Smooth muscle cell (in vitro differentiated cells): ENCODE measurements at regions not wholly inside any gene's neighbourhood (a gene's known extent, or its start where the extent isn't known, plus 50 kb on each side); places are given as distances from the start of the nearest gene placed in this dataset.

Experiments
- DNase-seq: peaks from one replicate; lab custom pipeline; 2025; ENCODE audit not compliant: unreplicated experiment; lab: John Stamatoyannopoulos, UW
- H2AFZ ChIP-seq: fragments of 200-600 bp; sonication (generic); 2 replicates; pipeline ENCODE4 v1.6.0; 2016; ENCODE audit warnings: antibody characterized with exemption, low read depth, mild to moderate bottlenecking
- H3F3A ChIP-seq: fragments of 200-600 bp; sonication (generic); 2 replicates; pipeline ENCODE4 v1.6.0; 2017; ENCODE audit warnings: antibody characterized with exemption, low read depth
- H3K27ac ChIP-seq: fragments of 200-600 bp; sonication (generic); 2 replicates; pipeline ENCODE4 v1.5.1; 2016; ENCODE audit warnings: low read depth, mild to moderate bottlenecking
- H3K27me3 ChIP-seq: fragments of 200-600 bp; sonication (generic); 2 replicates; pipeline ENCODE4 v1.6.1; 2016; ENCODE audit warnings: low read depth, mild to moderate bottlenecking
- H3K36me3 ChIP-seq: fragments of 200-600 bp; sonication (generic); 2 replicates; pipeline ENCODE4 v1.5.1; 2016; ENCODE audit warnings: low read depth
- H3K4me1 ChIP-seq: fragments of 200-600 bp; sonication (generic); 2 replicates; pipeline ENCODE4 v1.5.1; 2016; ENCODE audit warnings: low read depth
- H3K4me2 ChIP-seq: fragments of 200-600 bp; sonication (generic); 2 replicates; pipeline ENCODE4 v1.6.0; 2016; ENCODE audit warnings: mild to moderate bottlenecking
- H3K4me3 ChIP-seq: fragments of 200-600 bp; sonication (generic); 2 replicates; pipeline ENCODE4 v1.5.1; 2016; ENCODE audit warnings: mild to moderate bottlenecking
- H3K79me2 ChIP-seq: fragments of 200-600 bp; sonication (generic); 2 replicates; pipeline ENCODE4 v1.6.0; 2016; ENCODE audit warnings: low read depth, mild to moderate bottlenecking
- H3K9ac ChIP-seq: fragments of 200-600 bp; sonication (generic); 2 replicates; pipeline ENCODE4 v1.6.0; 2016; ENCODE audit warnings: low read depth
- H3K9me3 ChIP-seq: fragments of 200-600 bp; sonication (generic); replicated peaks from 2 replicates; pipeline ENCODE4 v1.5.1; 2016; ENCODE audit warnings: low read depth
- H4K20me1 ChIP-seq: fragments of 200-600 bp; sonication (generic); 2 replicates; pipeline ENCODE4 v1.6.0; 2016; ENCODE audit warnings: low read depth
- CTCF ChIP-seq: fragments of 200-600 bp; sonication (generic); IDR thresholded peaks from 2 replicates; pipeline ENCODE4 v1.5.1; 2017; ENCODE audit warnings: borderline replicate concordance, mild to moderate bottlenecking, antibody characterized with exemption; ENCODE audit not compliant: insufficient read depth, poor library complexity, severe bottlenecking
- WGBS: methylation state at CpG from one replicate; pipeline ENCODE4 v1.1.7; 2016; ENCODE audit warnings: low lambda C conversion rate; 5-methylcytosine and 5-hydroxymethylcytosine counted together

GRCh38 chr20:55610756-55611155, 394.6 kb downstream of the CBLN4 start:
- Histone ChIP-seq H3K9me3 (no peaks in the 10 kb centered on the region), H3K27me3 (no peaks in the 10 kb centered on the region), H3K4me2 (no peak overlapping the region), H2AFZ (no peak overlapping the region), H3K9ac (no peak overlapping the region), H4K20me1 (no peaks in the 10 kb centered on the region), H3K4me3 (no peak overlapping the region), H3K79me2 (no peaks in the 10 kb centered on the region), H3K27ac (no peak overlapping the region), H3K4me1 (no peaks in the 10 kb centered on the region), H3K36me3 (no peaks in the 10 kb centered on the region), H3F3A (no peaks in the 10 kb centered on the region)
- no peak for TF ChIP-seq CTCF
- 83% methylated on average over 4 of the region's 4 CpGs for WGBS
- no peak for DNase-seq

- Histone ChIP-seq H3K9ac (no peak overlapping the region), H3K27ac (no peak overlapping the region), H3K27me3 (no peaks in the 10 kb centered on the region), H3K4me3 (no peak overlapping the region), H4K20me1 (no peaks in the 10 kb centered on the region), H3K36me3 (no peaks in the 10 kb centered on the region), H3K4me1 (no peaks in the 10 kb centered on the region), H3F3A (no peaks in the 10 kb centered on the region), H3K79me2 (no peaks in the 10 kb centered on the region), H2AFZ (no peak overlapping the region), H3K9me3 (no peaks in the 10 kb centered on the region), H3K4me2 (no peak overlapping the region)
- no peak for TF ChIP-seq CTCF
- 89% methylated on average over 1 of the region's 1 CpG for WGBS
- DNase-seq: no peak
Observed at GRCh38 chr20:55605594-55605993, 399.7 kb downstream of the CBLN4 start.

GRCh38 chr20:55597526-55597925, 407.8 kb downstream of the CBLN4 start:
- no peaks in the 10 kb centered on the region for H3F3A ChIP-seq
- no peaks in the 10 kb centered on the region for H3K79me2 ChIP-seq
- H3K4me3 ChIP-seq: no peak overlapping the region
- H3K9ac ChIP-seq: no peak overlapping the region
- no peak overlapping the region for H2AFZ ChIP-seq
- no peak for DNase-seq
- H3K4me1 ChIP-seq: no peaks in the 10 kb centered on the region
- no peak for TF ChIP-seq CTCF
- no peak overlapping the region for H3K4me2 ChIP-seq
- H4K20me1 ChIP-seq: no peaks in the 10 kb centered on the region
- H3K27ac ChIP-seq: no peak overlapping the region
- no peaks in the 10 kb centered on the region for H3K36me3 ChIP-seq
- no peaks in the 10 kb centered on the region for H3K27me3 ChIP-seq
- 83% methylated on average over 1 of the region's 1 CpG for WGBS
- H3K9me3 ChIP-seq: no peaks in the 10 kb centered on the region

GRCh38 chr20:55596431-55596830, 408.9 kb downstream of the CBLN4 start:
- DNase-seq: no peak
- Histone ChIP-seq H2AFZ (no peak overlapping the region), H3K9me3 (no peaks in the 10 kb centered on the region), H3K4me3 (no peak overlapping the region), H3K9ac (no peak overlapping the region), H3F3A (no peaks in the 10 kb centered on the region), H3K4me1 (no peaks in the 10 kb centered on the region), H3K36me3 (no peaks in the 10 kb centered on the region), H3K4me2 (no peak overlapping the region), H3K79me2 (no peaks in the 10 kb centered on the region), H4K20me1 (no peaks in the 10 kb centered on the region), H3K27ac (no peak overlapping the region), H3K27me3 (no peaks in the 10 kb centered on the region)
- no peak for TF ChIP-seq CTCF
- 59% methylated on average over 1 of the region's 1 CpG for WGBS
